Prostate gland (tissue), 2 donors: ENCODE measurements at regions not wholly inside any gene's neighbourhood (a gene's known extent, or its start where the extent isn't known, plus 50 kb on each side); places are given as distances from the start of the nearest gene placed in this dataset.
"Not testable (repeated sequence)": the region's sequence is repeated elsewhere in the genome, so short reads cannot be mapped to it uniquely, and the experiment has no call there.

ENCODE experiments used
- DNase-seq: peaks from one replicate; pipeline ENCODE4 v3.0.0-alpha.2; 2019; ENCODE audit warnings: low spot score
- H3K27ac ChIP-seq, 2 donors: fragments of 200-600 bp; sonication (generic); 2 replicates each; pipeline ENCODE4 v1.5.1; 2017 to 2019
- H3K27me3 ChIP-seq: fragments of 200-600 bp; sonication (generic); replicated peaks from 2 replicates; pipeline ENCODE4 v1.5.1; 2019; ENCODE audit not compliant: insufficient read depth
- H3K36me3 ChIP-seq, 2 donors: fragments of 200-600 bp; sonication (generic); 1 replicate in 1 of 2; 2 replicates in 1 of 2; pipeline versions ENCODE4 v1.5.1 to v1.8.1; 2017 to 2019
- H3K4me1 ChIP-seq: fragments of 200-600 bp; sonication (generic); replicated peaks from 2 replicates; pipeline ENCODE4 v1.5.1; 2019
- H3K4me3 ChIP-seq, 2 donors: fragments of 200-600 bp; sonication (generic); 2 replicates each; pipeline ENCODE4 v1.5.1; 2017 to 2019
- H3K9me3 ChIP-seq: fragments of 200-600 bp; sonication (generic); 2 replicates; pipeline ENCODE4 v1.5.1; 2017
- POLR2A ChIP-seq: fragments of 450-650 bp; IDR thresholded peaks from one replicate; pipeline ENCODE4 v1.6.1; 2016; ENCODE audit warnings: antibody characterized with exemption, mild to moderate bottlenecking
- POLR2AphosphoS5 ChIP-seq: sonication (generic); formaldehyde crosslinking; IDR thresholded peaks from one replicate; pipeline ENCODE4 v1.6.1; 2017; ENCODE audit warnings: antibody characterized with exemption
- WGBS: methylation state at CpG from one replicate; pipeline ENCODE4 v1.1.5; 2018; 5-methylcytosine and 5-hydroxymethylcytosine counted together
- intact Hi-C: fragments of 100-400 bp; cut with DNase I; formaldehyde crosslinking; loops from one replicate; pipeline ENCODE4 v1.14.2; 2022
- TF ChIP-seq, protein P1 (sequence below), 4 experiments: fragments of 200-600 bp in 2 of 4; fragments of 450-650 bp in 2 of 4; sonication (generic) in 2 of 4; IDR thresholded peaks; 1 replicate in 3 of 4; 2 replicates in 1 of 4; pipeline ENCODE4 v1.5.1; 2016 to 2019; ENCODE audit warnings: antibody characterized with exemption in 4 of 4, mild to moderate bottlenecking in 2 of 4, moderate library complexity in 2 of 4

DNA sequence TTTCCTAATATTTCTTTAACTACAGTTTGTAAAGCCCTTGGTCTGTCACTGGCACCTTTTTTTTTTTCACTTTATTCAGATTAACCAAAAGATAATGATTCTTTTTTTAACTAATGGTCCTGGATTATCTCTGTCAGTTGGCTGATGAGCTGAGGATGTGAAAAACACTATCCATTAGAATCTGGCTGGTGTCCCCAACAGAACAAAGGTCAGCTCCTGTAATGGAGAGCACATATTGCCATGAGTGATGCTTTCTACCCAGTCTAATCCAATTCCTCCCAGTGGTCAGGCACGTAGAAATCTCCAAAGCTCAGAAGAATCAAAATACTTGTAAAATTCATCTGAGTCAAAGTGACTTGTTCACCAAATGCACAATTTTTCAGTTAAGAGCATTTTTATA lies 491.7 kb upstream of the PIK3R1 start:
- DNase-seq = no peak
- H3K27ac ChIP-seq = no peak overlapping the region
- TF ChIP-seq POLR2AphosphoS5 = no peak
- TF ChIP-seq, protein P1, sequence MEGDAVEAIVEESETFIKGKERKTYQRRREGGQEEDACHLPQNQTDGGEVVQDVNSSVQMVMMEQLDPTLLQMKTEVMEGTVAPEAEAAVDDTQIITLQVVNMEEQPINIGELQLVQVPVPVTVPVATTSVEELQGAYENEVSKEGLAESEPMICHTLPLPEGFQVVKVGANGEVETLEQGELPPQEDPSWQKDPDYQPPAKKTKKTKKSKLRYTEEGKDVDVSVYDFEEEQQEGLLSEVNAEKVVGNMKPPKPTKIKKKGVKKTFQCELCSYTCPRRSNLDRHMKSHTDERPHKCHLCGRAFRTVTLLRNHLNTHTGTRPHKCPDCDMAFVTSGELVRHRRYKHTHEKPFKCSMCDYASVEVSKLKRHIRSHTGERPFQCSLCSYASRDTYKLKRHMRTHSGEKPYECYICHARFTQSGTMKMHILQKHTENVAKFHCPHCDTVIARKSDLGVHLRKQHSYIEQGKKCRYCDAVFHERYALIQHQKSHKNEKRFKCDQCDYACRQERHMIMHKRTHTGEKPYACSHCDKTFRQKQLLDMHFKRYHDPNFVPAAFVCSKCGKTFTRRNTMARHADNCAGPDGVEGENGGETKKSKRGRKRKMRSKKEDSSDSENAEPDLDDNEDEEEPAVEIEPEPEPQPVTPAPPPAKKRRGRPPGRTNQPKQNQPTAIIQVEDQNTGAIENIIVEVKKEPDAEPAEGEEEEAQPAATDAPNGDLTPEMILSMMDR (IDR thresholded peaks at IDR 0.05) = no peak
- no peak for TF ChIP-seq POLR2A

DNA sequence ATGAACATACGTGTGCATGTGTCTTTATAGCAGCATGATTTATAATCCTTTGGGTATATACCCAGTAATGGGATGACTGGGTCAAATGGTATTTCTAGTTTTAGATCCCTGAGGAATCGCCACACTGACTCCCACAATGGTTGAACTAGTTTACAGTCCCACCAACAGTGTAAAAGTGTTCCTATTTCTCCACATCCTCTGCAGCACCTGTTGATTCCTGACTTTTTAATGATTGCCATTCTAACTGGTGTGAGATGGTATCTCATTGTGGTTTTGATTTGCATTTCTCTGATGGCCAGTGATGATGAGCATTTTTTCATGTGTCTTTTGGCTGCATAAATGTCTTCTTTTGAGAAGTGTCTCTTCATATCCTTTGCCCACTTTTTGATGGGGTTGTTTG lies 493.0 kb upstream of the PIK3R1 start:
- intact Hi-C loops, DNase-seq, H3K4me1 ChIP-seq, H3K27ac ChIP-seq, H3K4me3 ChIP-seq, H3K36me3 ChIP-seq, H3K27me3 ChIP-seq, H3K9me3 ChIP-seq: not testable (repeated sequence)
- 93% methylated on average over 2 of the region's 2 CpGs for WGBS

More for the DNA sequence above, 491.7 kb upstream of the PIK3R1 start:
- Histone ChIP-seq H3K4me1 (no peaks in the 10 kb centered on the region), H3K4me3 (no peak overlapping the region), H3K27me3 (no peaks in the 10 kb centered on the region), H3K9me3 (no peaks in the 10 kb centered on the region), H3K36me3 (no peaks in the 10 kb centered on the region)
- 84% methylated on average over 1 of the region's 1 CpG for WGBS
- intact Hi-C loops = no loop called here

DNA sequence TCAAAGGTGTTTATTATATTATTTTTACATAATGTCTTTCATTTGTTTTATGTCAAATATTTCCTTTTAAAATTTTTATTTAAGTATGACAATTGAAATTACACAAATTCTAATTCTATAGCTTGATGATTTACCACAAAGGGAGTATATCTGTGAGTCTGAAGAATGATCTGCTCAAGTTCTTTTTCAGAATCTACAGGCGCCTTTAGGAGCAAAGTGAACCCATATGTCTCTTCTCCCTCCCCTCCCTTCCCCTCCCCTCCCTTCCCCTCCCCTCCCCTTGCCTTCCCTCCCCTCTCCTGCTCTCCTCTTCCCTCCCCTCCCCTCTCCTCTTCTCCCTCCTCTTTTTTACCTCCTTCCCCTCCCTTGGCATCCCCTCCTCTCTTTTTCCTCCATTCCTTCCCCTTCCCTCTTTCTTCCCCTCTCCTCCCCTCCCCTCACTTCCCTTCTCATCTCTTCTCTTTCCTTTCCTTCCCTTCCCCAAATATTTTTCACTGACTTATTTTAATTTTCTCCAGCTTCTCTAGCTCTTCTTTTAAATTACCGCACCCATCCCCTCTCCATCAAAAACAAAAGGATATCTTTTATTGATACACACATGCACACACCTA lies 495.3 kb upstream of the PIK3R1 start:
- no peak overlapping the region for H3K4me3 ChIP-seq
- WGBS = 98% methylated on average over 2 of the region's 2 CpGs
- H3K4me1 ChIP-seq = no peaks in the 10 kb centered on the region
- H3K9me3 ChIP-seq = no peaks in the 10 kb centered on the region
- DNase-seq = no peak
- intact Hi-C loops = no loop called here
- no peaks in the 10 kb centered on the region for H3K36me3 ChIP-seq
- TF ChIP-seq POLR2AphosphoS5 (no peak), POLR2A (no peak)
- TF ChIP-seq, protein P1 (IDR thresholded peaks at IDR 0.05) = no peak
- no peak overlapping the region for H3K27ac ChIP-seq
- H3K27me3 ChIP-seq = no peaks in the 10 kb centered on the region

DNA sequence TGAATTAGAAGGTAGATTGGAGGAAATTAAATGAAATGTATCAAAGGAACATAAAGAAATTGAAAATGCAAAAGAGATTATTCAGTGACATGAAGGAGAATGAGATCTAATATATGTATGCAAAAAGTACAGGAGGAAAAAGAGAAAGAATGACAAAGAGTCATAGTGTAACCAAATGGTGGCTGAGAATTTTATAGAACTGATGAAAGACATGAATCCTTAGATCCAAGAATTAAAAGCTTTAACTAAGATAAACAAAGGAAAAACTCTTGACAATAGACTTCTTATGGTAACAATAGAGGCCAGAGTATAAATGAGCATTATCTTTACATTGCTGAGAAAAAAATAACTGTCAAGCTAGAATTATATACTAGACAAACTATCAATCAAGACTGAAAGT lies 505.4 kb upstream of the CD180 start:
- no peak for DNase-seq
- H3K27ac ChIP-seq = no peak overlapping the region
- no peaks in the 10 kb centered on the region for H3K4me1 ChIP-seq
- H3K27me3 ChIP-seq = no peaks in the 10 kb centered on the region
- H3K4me3 ChIP-seq = no peak overlapping the region
- H3K36me3 ChIP-seq = no peaks in the 10 kb centered on the region
- intact Hi-C loops = no loop called here
- H3K9me3 ChIP-seq = no peaks in the 10 kb centered on the region
- TF ChIP-seq, protein P1 (IDR thresholded peaks at IDR 0.05) = no peak
- no peak for TF ChIP-seq POLR2AphosphoS5
- TF ChIP-seq POLR2A = no peak

DNA sequence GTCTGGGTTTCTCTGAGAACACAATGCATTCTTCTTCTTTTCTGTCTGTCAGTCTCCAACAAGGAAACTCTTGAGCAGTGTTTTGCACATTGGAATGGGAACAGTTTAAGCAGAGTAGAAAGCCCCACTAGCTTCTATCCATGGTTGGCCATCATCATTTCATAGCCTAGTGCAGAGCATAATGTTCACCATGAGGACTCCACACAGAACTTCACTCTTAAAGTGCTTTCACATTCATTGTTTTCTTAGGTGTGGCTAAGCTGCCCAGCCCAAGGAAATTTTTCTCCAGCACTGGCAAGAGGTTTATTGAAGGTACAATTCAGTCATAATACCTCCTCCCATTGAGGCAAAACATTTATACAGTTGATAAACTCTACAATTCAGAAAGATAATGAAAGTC lies 503.0 kb upstream of the CD180 start:
- no peaks in the 10 kb centered on the region for H3K9me3 ChIP-seq
- TF ChIP-seq, protein P1 (IDR thresholded peaks at IDR 0.05) = no peak
- no peak for TF ChIP-seq POLR2AphosphoS5
- no peak for TF ChIP-seq POLR2A
- peaks cover 8% of the 10 kb centered on the region for H3K4me1 ChIP-seq
- no peak overlapping the region for H3K4me3 ChIP-seq
- intact Hi-C loops = loop anchor here (5.0 to 10.0 kb wide), 4 partner anchors 205 to 515 kb away; partner anchors contain the start of gene PIK3R1
- no peak for DNase-seq
- no peaks in the 10 kb centered on the region for H3K27me3 ChIP-seq
- H3K36me3 ChIP-seq = no peaks in the 10 kb centered on the region
- no peak overlapping the region for H3K27ac ChIP-seq
